MG63 (cell line): ENCODE measurements at regions not wholly inside any gene's neighbourhood (a gene's known extent, or its start where the extent isn't known, plus 50 kb on each side); places are given as distances from the start of the nearest gene placed in this dataset.
"Not testable (repeated sequence)": the region's sequence is repeated elsewhere in the genome, so short reads cannot be mapped to it uniquely, and the experiment has no call there.

Experiments used
- DNase-seq: peaks from one replicate; pipeline ENCODE4 v3.0.0-alpha.2; 2020
- H3K27me3 ChIP-seq: fragments of 250-450 bp; sonication (Bioruptor Pico); 2 replicates; pipeline ENCODE4 v1.5.1; 2020; ENCODE audit warnings: mild to moderate bottlenecking, moderate library complexity
- H3K36me3 ChIP-seq: fragments of 250-450 bp; sonication (Bioruptor Pico); 2 replicates; pipeline ENCODE4 v1.5.1; 2020; ENCODE audit warnings: mild to moderate bottlenecking, moderate library complexity
- H3K4me3 ChIP-seq: fragments of 250-450 bp; sonication (Bioruptor Pico); 2 replicates; pipeline ENCODE4 v1.5.1; 2020; ENCODE audit warnings: mild to moderate bottlenecking, moderate library complexity
- H3K9me3 ChIP-seq: fragments of 250-450 bp; sonication (Bioruptor Pico); 2 replicates; pipeline ENCODE4 v1.5.1; 2020; ENCODE audit warnings: mild to moderate bottlenecking, moderate library complexity

DNA sequence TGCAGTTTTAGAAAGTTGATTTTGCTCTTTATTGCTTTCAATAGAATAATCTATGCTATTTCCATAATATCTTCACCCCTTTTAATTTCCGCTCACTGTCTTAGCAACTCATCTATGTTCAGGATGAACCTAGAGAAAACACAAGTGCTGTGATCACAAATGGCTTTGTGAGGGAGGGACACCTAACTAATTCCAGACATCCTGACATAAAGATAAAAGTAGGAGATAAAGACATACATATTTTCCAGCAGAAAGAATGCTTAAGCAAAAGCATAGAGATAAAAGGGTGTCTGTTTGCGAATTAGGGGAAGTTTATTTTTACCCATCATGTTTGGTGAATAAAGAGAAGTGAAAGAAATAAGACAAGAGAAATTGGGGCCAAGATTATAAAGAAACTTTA lies 254.2 kb downstream of the KCNJ2 start:
- Histone ChIP-seq H3K9me3 (no peaks in the 10 kb centered on the region), H3K4me3 (no peak overlapping the region), H3K27me3 (no peaks in the 10 kb centered on the region), H3K36me3 (no peaks in the 10 kb centered on the region)
- DNase-seq = no peak

- no peak overlapping the region for H3K4me3 ChIP-seq
- DNase-seq = no peak
- H3K9me3 ChIP-seq = no peaks in the 10 kb centered on the region
- no peaks in the 10 kb centered on the region for H3K27me3 ChIP-seq
- H3K36me3 ChIP-seq = no peaks in the 10 kb centered on the region
Observed at GRCh38 chr17:70426752-70427151, 257.4 kb downstream of the KCNJ2 start.

DNA sequence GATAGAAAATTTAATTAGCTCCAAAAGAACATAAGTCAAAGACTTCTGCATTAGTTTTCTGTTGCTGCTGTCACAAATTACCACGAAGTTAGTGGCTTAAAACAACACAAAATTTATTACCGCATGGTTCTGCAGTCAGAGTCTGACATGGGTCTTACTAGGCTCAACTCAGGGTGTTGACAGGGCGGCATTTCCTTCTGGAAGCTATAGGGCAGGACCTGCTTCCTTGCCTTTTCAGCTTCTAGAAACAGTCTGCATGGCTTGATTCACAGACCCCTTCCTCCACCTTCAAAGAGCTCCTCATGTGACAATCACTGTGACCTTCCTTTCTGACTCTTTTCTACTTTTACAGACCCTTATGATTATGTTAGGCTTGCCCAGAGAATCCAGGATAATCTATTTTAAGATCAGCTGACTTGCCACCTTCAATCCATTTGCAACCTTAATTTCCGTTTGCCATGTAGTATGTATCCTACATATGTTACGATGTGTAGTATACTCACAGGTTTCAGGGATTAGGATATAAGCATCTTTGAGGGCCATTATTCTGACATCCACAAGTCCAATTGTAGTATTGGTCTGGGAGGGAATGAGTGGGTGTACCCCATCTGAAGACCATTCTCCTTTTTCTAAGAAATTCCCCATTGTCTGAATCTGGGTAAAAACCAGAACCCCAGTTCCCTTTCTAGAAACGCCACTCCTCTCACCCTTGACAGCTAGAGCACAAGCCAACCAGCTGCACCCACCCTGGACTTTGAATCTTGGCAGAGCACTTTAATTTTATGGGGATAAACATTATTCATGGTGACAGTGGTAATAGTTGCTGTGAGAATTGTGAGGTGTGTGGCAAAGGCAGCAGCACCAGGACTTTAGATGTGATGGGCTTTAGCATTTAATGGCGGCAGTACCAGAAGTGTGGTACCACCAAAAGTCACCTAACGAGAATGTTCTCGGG lies 265.5 kb downstream of the KCNJ2 start:
- DNase-seq = no peak
- no peaks in the 10 kb centered on the region for H3K27me3 ChIP-seq
- no peaks in the 10 kb centered on the region for H3K36me3 ChIP-seq
- H3K4me3 ChIP-seq = no peak overlapping the region
- H3K9me3 ChIP-seq = no peaks in the 10 kb centered on the region

DNA sequence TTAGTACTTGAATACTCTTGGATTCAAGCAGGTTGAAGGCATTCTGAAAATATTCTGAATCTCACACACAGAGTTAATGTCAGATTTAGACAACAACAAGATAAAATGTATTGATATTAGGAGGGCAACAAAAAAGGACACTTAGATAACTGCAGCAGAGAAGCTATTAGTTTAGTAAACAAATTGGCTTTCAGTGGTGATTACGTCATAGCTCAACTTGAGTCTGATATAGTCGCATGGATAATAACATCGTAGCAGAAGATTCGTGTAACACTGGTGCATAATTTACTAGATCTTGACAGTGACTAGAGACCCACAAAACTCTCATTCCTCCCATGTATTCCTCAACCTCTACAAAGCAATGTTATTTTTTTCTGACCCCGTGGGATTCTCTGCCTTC lies 268.3 kb downstream of the KCNJ2 start:
- no peak for DNase-seq
- H3K4me3 ChIP-seq = no peak overlapping the region
- H3K9me3 ChIP-seq = no peaks in the 10 kb centered on the region
- no peaks in the 10 kb centered on the region for H3K36me3 ChIP-seq
- H3K27me3 ChIP-seq = no peaks in the 10 kb centered on the region

GRCh38 chr17:70446446-70446845 lies 277.1 kb downstream of the KCNJ2 start:
- Histone ChIP-seq H3K36me3 (no peaks in the 10 kb centered on the region), H3K27me3 (no peaks in the 10 kb centered on the region), H3K9me3 (peaks cover 4% of the 10 kb centered on the region; the same call in 1 of the 2 replicates), H3K4me3 (no peak overlapping the region)
- DNase-seq = no peak

GRCh38 chr17:70447588-70447987 lies 278.3 kb downstream of the KCNJ2 start:
- H3K36me3 ChIP-seq = no peaks in the 10 kb centered on the region

GRCh38 chr17:70453075-70453474 lies 283.7 kb downstream of the KCNJ2 start:
- not testable (repeated sequence) for H3K27me3 ChIP-seq, H3K4me3 ChIP-seq, H3K9me3 ChIP-seq, H3K36me3 ChIP-seq, DNase-seq

More at GRCh38 chr17:70447588-70447987, 278.3 kb downstream of the KCNJ2 start:
- DNase-seq = no peak
- Histone ChIP-seq H3K4me3 (no peak overlapping the region), H3K9me3 (peaks cover 4% of the 10 kb centered on the region; the same call in 1 of the 2 replicates), H3K27me3 (no peaks in the 10 kb centered on the region)

- no peak for DNase-seq
- H3K4me3 ChIP-seq = no peak overlapping the region
- H3K36me3 ChIP-seq = no peaks in the 10 kb centered on the region
- no peaks in the 10 kb centered on the region for H3K9me3 ChIP-seq
- H3K27me3 ChIP-seq = no peaks in the 10 kb centered on the region
Observed at GRCh38 chr17:70454377-70454776, 285.0 kb downstream of the KCNJ2 start.

- no peaks in the 10 kb centered on the region for H3K27me3 ChIP-seq
- no peak for DNase-seq
- H3K9me3 ChIP-seq = no peaks in the 10 kb centered on the region
- H3K4me3 ChIP-seq = no peak overlapping the region
- no peaks in the 10 kb centered on the region for H3K36me3 ChIP-seq
Observed at GRCh38 chr17:70454908-70455307, 285.6 kb downstream of the KCNJ2 start.

DNA sequence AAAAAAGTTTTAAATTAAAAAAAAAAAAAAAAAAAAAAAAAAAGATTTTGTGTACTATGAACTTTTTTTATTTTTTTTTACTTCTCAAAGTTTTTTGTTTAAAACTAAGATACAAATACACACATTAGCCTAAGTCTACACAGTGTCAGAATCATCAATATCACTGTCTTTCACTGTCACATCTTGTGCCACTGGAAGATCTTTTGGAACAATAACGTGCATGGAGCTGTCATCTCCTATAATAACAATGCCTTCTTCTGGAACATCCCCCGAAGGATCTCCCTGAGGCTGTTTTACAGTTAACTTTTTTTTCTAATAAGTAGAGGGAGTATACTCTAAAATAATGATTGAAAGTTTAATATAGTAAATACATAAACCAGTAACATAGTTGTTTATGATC lies 295.7 kb downstream of the KCNJ2 start:
- H3K4me3 ChIP-seq = no peak overlapping the region
- no peaks in the 10 kb centered on the region for H3K27me3 ChIP-seq
- no peaks in the 10 kb centered on the region for H3K36me3 ChIP-seq
- no peak for DNase-seq
- H3K9me3 ChIP-seq = no peaks in the 10 kb centered on the region

GRCh38 chr17:70468661-70469060 lies 299.3 kb downstream of the KCNJ2 start:
- Histone ChIP-seq H3K36me3 (no peaks in the 10 kb centered on the region), H3K4me3 (no peak overlapping the region), H3K9me3 (no peaks in the 10 kb centered on the region), H3K27me3 (no peaks in the 10 kb centered on the region)
- no peak for DNase-seq

GRCh38 chr17:70473049-70473448 lies 303.7 kb downstream of the KCNJ2 start:
- Histone ChIP-seq H3K36me3 (no peaks in the 10 kb centered on the region), H3K4me3 (no peak overlapping the region), H3K9me3 (no peaks in the 10 kb centered on the region), H3K27me3 (no peaks in the 10 kb centered on the region)
- no peak for DNase-seq

DNA sequence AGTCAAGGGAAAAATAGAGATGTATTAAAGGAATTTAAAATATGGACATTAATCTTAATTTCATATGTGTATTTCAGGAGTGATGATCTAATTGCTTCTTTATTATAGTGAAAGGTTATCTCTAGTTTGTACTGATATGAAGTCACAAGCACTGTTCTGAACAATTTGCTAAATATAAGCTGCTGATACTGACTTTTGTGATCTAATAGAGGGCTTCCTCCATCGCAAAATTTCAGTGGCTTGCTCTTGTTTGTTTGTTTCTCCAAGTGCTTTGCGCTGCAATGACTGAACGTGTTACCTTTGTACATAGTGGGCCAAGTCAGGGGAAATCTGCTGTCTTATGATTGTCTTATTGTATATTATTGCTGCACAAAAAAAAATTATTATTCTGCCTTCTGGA lies 307.0 kb downstream of the KCNJ2 start:
- H3K9me3 ChIP-seq = no peaks in the 10 kb centered on the region
- DNase-seq = no peak
- H3K4me3 ChIP-seq = no peak overlapping the region
- H3K27me3 ChIP-seq = no peaks in the 10 kb centered on the region
- H3K36me3 ChIP-seq = no peaks in the 10 kb centered on the region

- no peaks in the 10 kb centered on the region for H3K36me3 ChIP-seq
- DNase-seq = no peak
- H3K4me3 ChIP-seq = no peak overlapping the region
- H3K27me3 ChIP-seq = no peaks in the 10 kb centered on the region
- H3K9me3 ChIP-seq = no peaks in the 10 kb centered on the region
Observed at GRCh38 chr17:70478902-70479301, 309.6 kb downstream of the KCNJ2 start.

DNA sequence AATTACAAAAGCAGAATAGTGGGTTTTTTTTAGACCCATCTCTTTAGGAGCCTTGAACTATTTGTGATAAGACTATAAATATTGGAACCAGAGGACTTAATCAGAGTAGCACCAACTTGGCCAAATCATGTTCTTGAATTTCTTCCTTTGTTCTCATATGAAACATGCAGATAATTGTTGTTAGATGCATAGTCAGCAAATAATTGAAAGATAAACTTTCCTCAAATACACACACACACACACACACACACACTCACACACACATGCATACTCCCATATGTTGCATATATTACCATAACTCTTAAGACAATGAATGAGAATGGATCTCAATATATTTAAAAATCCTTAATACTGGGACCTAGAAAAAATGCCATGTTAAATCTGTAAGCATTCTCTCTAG lies 310.4 kb downstream of the KCNJ2 start:
- no peak for DNase-seq
- Histone ChIP-seq H3K9me3 (no peaks in the 10 kb centered on the region), H3K27me3 (no peaks in the 10 kb centered on the region), H3K4me3 (no peak overlapping the region), H3K36me3 (no peaks in the 10 kb centered on the region)

DNA sequence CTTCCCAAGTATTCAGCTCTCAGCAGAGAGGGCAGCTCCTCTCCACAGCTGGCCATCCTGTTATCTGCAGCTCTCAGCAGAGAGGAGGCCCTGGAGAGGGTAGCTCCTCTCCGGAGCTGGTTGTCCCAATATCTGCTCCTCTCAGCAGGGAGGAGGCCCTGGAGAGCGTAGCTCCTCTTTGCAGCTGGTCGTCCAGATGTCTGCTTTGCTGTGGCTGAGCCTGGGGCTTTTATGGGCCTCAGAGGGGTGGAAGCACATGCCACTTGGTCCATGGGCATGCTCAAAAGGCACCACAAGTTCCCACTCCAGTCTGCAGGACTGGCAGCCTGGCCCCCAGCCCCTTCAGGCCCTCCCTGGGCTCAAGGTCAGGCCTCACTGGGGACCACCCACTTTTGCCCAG lies 314.3 kb downstream of the KCNJ2 start:
- H3K4me3 ChIP-seq = no peak overlapping the region
- H3K36me3 ChIP-seq = no peaks in the 10 kb centered on the region
- H3K9me3 ChIP-seq = no peaks in the 10 kb centered on the region
- no peaks in the 10 kb centered on the region for H3K27me3 ChIP-seq
- no peak for DNase-seq

DNA sequence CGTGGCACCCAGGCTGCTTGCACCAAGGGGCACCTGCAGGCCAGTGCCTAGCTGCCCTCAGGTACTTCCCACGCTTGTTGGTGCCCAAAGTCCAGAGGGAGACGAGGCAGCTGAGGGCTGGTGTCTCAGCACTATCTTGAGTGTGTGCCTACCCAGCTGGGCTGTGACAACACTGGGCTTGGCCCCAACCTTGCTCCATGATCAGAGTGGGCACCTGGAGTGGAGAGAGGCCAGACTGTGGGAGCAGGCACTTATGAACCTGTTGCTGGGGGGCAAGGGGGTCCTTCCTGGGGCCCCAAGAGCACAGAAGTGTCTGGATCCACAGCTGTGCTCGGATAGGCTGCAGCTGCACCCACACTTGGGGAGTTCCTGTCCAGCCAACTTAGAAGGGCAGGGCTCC lies 314.7 kb downstream of the KCNJ2 start:
- H3K36me3 ChIP-seq = no peaks in the 10 kb centered on the region
- H3K27me3 ChIP-seq = no peaks in the 10 kb centered on the region
- H3K9me3 ChIP-seq = no peaks in the 10 kb centered on the region
- no peak for DNase-seq
- no peak overlapping the region for H3K4me3 ChIP-seq

DNA sequence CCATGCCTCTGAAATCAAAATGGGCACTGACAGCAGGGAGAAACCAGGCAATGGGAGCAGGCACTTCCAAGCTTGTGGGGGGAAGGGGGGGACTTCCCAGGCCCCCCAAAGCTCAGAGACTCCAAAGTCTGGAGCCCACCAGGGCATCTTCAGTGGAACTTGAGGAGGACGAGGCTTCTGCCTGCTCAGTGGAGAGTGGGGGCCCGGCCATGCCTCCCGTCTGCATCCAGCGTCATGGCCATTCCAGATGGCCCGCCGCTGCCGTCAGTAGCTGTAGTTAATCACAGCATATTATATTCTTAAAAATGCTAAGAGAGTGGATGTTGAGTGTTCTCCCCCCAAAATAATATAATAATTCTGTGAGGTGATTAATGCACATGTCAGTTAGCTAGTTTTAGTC lies 315.2 kb downstream of the KCNJ2 start:
- no peaks in the 10 kb centered on the region for H3K9me3 ChIP-seq
- H3K4me3 ChIP-seq = no peak overlapping the region
- H3K36me3 ChIP-seq = no peaks in the 10 kb centered on the region
- no peaks in the 10 kb centered on the region for H3K27me3 ChIP-seq
- DNase-seq = no peak
